Spleen (tissue), 11 donors: ENCODE measurements at regions not wholly inside any gene's neighbourhood (a gene's known extent, or its start where the extent isn't known, plus 50 kb on each side); places are given as distances from the start of the nearest gene placed in this dataset.

ENCODE experiments used
- DNase-seq: peaks from one replicate; pipeline ENCODE4 v3.0.0-alpha.2; 2020
- H3K27ac ChIP-seq, 8 donors: fragments of 200-600 bp; sonication (generic) in 7 of 8; 1 replicate in 4 of 8; 2 replicates in 4 of 8; pipeline versions ENCODE4 v1.5.0 to v1.8.0; 2016 to 2021; ENCODE audit warnings: inconsistent platforms in 4 of 8, mild to moderate bottlenecking in 4 of 8, moderate library complexity in 1 of 8
- H3K27me3 ChIP-seq, 7 donors: fragments of 200-600 bp; sonication (generic) in 6 of 7; replicated peaks in 1 of 7; 1 replicate in 4 of 7; 2 replicates in 3 of 7; pipeline versions ENCODE4 v1.5.0 to v1.8.0; 2016 to 2021; ENCODE audit warnings: inconsistent platforms in 3 of 7, mild to moderate bottlenecking in 1 of 7
- H3K36me3 ChIP-seq, 6 donors: fragments of 200-600 bp; sonication (generic) in 5 of 6; 1 replicate in 4 of 6; 2 replicates in 2 of 6; pipeline versions ENCODE4 v1.5.0 to v1.8.0; 2016 to 2021; ENCODE audit warnings: inconsistent platforms in 2 of 6
- H3K4me1 ChIP-seq, 6 donors: fragments of 200-600 bp; sonication (generic) in 5 of 6; 1 replicate in 3 of 6; 2 replicates in 3 of 6; pipeline versions ENCODE4 v1.5.0 to v1.8.0; 2016 to 2021; ENCODE audit warnings: inconsistent platforms in 3 of 6
- H3K4me3 ChIP-seq, 8 donors: fragments of 200-600 bp; sonication (generic) in 7 of 8; 1 replicate in 4 of 8; 2 replicates in 4 of 8; pipeline versions ENCODE4 v1.5.0 to v1.8.0; 2016 to 2021; ENCODE audit warnings: inconsistent platforms in 4 of 8, mild to moderate bottlenecking in 4 of 8, moderate library complexity in 2 of 8
- H3K9me3 ChIP-seq, 8 donors: fragments of 200-600 bp; sonication (generic) in 7 of 8; 1 replicate in 4 of 8; 2 replicates in 4 of 8; pipeline versions ENCODE4 v1.5.0 to v1.8.0; 2016 to 2021; ENCODE audit warnings: inconsistent platforms in 4 of 8
- CTCF ChIP-seq, 11 experiments: fragments of 200-600 bp in 7 of 11; fragments of 450-650 bp in 4 of 11; sonication (generic) in 4 of 11; IDR thresholded peaks in 8 of 11; conservative IDR thresholded peaks in 3 of 11; 1 replicate in 7 of 11; 2 replicates in 4 of 11; pipeline versions ENCODE4 v1.4.0 to v1.8.0; 2016 to 2021; ENCODE audit warnings: antibody characterized with exemption in 11 of 11, inconsistent platforms in 4 of 11, mild to moderate bottlenecking in 1 of 11
- POLR2A ChIP-seq, 3 donors: fragments of 450-650 bp; IDR thresholded peaks; one replicate each; pipeline ENCODE4 v1.5.1; 2017; ENCODE audit warnings: antibody characterized with exemption in 3 of 3, mild to moderate bottlenecking in 1 of 3
- POLR2AphosphoS5 ChIP-seq, 3 donors: sonication (generic); formaldehyde crosslinking; IDR thresholded peaks; one replicate each; pipeline ENCODE4 v1.5.1; 2017; ENCODE audit warnings: antibody characterized with exemption in 3 of 3
- WGBS, 5 donors: extraction: QIAGEN DNeasy Blood & Tissue Kit in 3 of 5; methylation state at CpG; one replicate each; pipeline versions ENCODE4 v1.1.5 to v1.1.7; 2013 to 2018; 5-methylcytosine and 5-hydroxymethylcytosine counted together
- intact Hi-C: fragments of 100-400 bp; cut with DNase I; formaldehyde crosslinking; loops from one replicate; pipeline ENCODE4 v1.15.0; 2023; ENCODE audit warnings: low total_unique reads
- donor health status: healthy with polysubstance abuse.
- donor health status: DM: no; HTN: no; CAD: no; lungs with moderate emphysema.
- donor health status: DM: no; HTN: no; CAD: no.
- donor health status: Bipolar disorder and iron deficiency.
- donor health status: healthy.
- donor health status: DM: no; HTN: no; CAD: no.
- donor health status: DM: yes; HTN: yes; CAD: no.

GRCh38 chr6:14715076-14715475 lies 530.8 kb upstream of the JARID2 start:
- H3K9me3 ChIP-seq = peaks cover 0 to 9% (median 3%) of the 10 kb centered on the region in 8 donors
- DNase-seq = no peak
- intact Hi-C loops = no loop called here
- no peak overlapping the region for H3K27ac ChIP-seq
- TF ChIP-seq POLR2AphosphoS5 (IDR thresholded peaks at IDR 0.05) (no peak), CTCF (IDR thresholded peaks at IDR 0.05 in 8 of 11, conservative IDR thresholded peaks at IDR 0.05 in 3 of 11) (no peak), POLR2A (IDR thresholded peaks at IDR 0.05) (no peak)
- H3K27me3 ChIP-seq = no peaks in the 10 kb centered on the region
- H3K36me3 ChIP-seq = no peaks in the 10 kb centered on the region
- WGBS, 5 donors = 91 to 97% (median 91%) methylated on average over 5 of the region's 5 CpGs
- no peak overlapping the region for H3K4me3 ChIP-seq
- peaks cover 16 to 60% (median 44%) of the 10 kb centered on the region in 6 donors for H3K4me1 ChIP-seq

GRCh38 chr6:14716499-14717146 lies 529.2 kb upstream of the JARID2 start:
- no peak for DNase-seq
- H3K27me3 ChIP-seq = no peaks in the 10 kb centered on the region
- H3K9me3 ChIP-seq = no peaks in the 10 kb centered on the region
- intact Hi-C loops = no loop called here
- WGBS, 5 donors = 71 to 83% (median 80%) methylated on average over 9 of the region's 9 CpGs
- peak overlapping the region in 1 of 8 donors; percentile 18 for H3K4me3 ChIP-seq
- peak overlapping the region in 3 of 8 donors; percentile 31 to 69 (median 60) for H3K27ac ChIP-seq
- H3K36me3 ChIP-seq = no peaks in the 10 kb centered on the region
- TF ChIP-seq POLR2AphosphoS5 (IDR thresholded peaks at IDR 0.05) (no peak), CTCF (IDR thresholded peaks at IDR 0.05 in 8 of 11, conservative IDR thresholded peaks at IDR 0.05 in 3 of 11) (no peak), POLR2A (IDR thresholded peaks at IDR 0.05) (no peak)
- H3K4me1 ChIP-seq = peaks cover 30 to 63% (median 51%) of the 10 kb centered on the region in 6 donors

- intact Hi-C loops = no loop called here
- Histone ChIP-seq H3K4me1 (peaks cover 30 to 70% (median 57%) of the 10 kb centered on the region in 6 donors), H3K27ac (peak overlapping the region in 5 of 8 donors; percentile 14 to 69 (median 39)), H3K9me3 (no peaks in the 10 kb centered on the region), H3K36me3 (no peaks in the 10 kb centered on the region), H3K4me3 (peak overlapping the region in 1 of 8 donors; percentile 5), H3K27me3 (no peaks in the 10 kb centered on the region)
- TF ChIP-seq CTCF (IDR thresholded peaks at IDR 0.05 in 8 of 11, conservative IDR thresholded peaks at IDR 0.05 in 3 of 11) = no peak
- no peak for TF ChIP-seq POLR2AphosphoS5 (IDR thresholded peaks at IDR 0.05)
- no peak for TF ChIP-seq POLR2A (IDR thresholded peaks at IDR 0.05)
- no peak for DNase-seq
- 60 to 70% (median 67%) methylated on average over 3 of the region's 3 CpGs for WGBS, 5 donors
These were observed 528.6 kb upstream of the JARID2 start for GRCh38 chr6:14717307-14717706.

GRCh38 chr6:14718861-14719260 lies 527.0 kb upstream of the JARID2 start:
- DNase-seq = no peak
- no peaks in the 10 kb centered on the region for H3K27me3 ChIP-seq
- no peak overlapping the region for H3K4me3 ChIP-seq
- H3K27ac ChIP-seq = peak overlapping the region in 5 of 8 donors; percentile 76 to 91 (median 87)
- intact Hi-C loops = no loop called here
- no peaks in the 10 kb centered on the region for H3K9me3 ChIP-seq
- peaks cover 30 to 80% (median 70%) of the 10 kb centered on the region in 6 donors for H3K4me1 ChIP-seq
- WGBS, 5 donors = 49 to 71% (median 64%) methylated on average over 4 of the region's 4 CpGs
- H3K36me3 ChIP-seq = no peaks in the 10 kb centered on the region
- TF ChIP-seq CTCF (IDR thresholded peaks at IDR 0.05 in 8 of 11, conservative IDR thresholded peaks at IDR 0.05 in 3 of 11) (no peak), POLR2AphosphoS5 (IDR thresholded peaks at IDR 0.05) (no peak), POLR2A (IDR thresholded peaks at IDR 0.05) (no peak)
